ENCODE measurements at regions not wholly inside any gene's neighbourhood (a gene's known extent, or its start where the extent isn't known, plus 50 kb on each side); places are given as distances from the start of the nearest gene placed in this dataset.

DNA sequence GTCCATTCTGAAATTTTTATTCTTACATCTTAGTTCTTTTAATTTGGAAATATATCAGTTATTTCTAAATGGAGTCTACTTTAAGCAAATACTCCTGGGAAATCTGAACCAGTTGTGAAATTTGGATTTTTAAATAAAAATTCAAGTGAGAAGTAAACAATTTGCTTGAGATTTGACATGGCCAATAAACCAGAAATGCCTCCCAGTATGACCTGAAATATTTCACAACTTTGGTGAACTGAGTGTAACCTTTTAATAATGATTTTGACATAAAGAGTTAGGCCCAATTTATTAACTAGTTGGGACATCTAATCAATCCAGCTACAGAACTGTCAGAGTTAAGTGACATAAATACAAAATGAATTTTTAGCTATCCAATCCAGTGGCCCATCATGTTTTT, 192.0 kb downstream of the ZC3H11B start:
- TF ChIP-seq, protein P1, sequence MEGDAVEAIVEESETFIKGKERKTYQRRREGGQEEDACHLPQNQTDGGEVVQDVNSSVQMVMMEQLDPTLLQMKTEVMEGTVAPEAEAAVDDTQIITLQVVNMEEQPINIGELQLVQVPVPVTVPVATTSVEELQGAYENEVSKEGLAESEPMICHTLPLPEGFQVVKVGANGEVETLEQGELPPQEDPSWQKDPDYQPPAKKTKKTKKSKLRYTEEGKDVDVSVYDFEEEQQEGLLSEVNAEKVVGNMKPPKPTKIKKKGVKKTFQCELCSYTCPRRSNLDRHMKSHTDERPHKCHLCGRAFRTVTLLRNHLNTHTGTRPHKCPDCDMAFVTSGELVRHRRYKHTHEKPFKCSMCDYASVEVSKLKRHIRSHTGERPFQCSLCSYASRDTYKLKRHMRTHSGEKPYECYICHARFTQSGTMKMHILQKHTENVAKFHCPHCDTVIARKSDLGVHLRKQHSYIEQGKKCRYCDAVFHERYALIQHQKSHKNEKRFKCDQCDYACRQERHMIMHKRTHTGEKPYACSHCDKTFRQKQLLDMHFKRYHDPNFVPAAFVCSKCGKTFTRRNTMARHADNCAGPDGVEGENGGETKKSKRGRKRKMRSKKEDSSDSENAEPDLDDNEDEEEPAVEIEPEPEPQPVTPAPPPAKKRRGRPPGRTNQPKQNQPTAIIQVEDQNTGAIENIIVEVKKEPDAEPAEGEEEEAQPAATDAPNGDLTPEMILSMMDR (optimal IDR thresholded peaks at IDR 0.05 in 1 of 3, IDR thresholded peaks at IDR 0.05 in 1 of 3, conservative IDR thresholded peaks at IDR 0.05 in 1 of 3; ENCODE audit: extremely low read depth in 1 of 3, insufficient read depth in 2 of 3, low read length in 3 of 3) = no peak
- no peak for TF ChIP-seq EZH2 (IDR thresholded peaks at IDR 0.05; ENCODE audit: low read length)
